Thoracic aorta (tissue), 2 donors: ENCODE measurements at regions not wholly inside any gene's neighbourhood (a gene's known extent, or its start where the extent isn't known, plus 50 kb on each side); places are given as distances from the start of the nearest gene placed in this dataset.

ENCODE experiments used
- ATAC-seq: fragments of 150-250 bp; one replicate; pipeline ENCODE4 v1.8.0; 2017; ENCODE audit warnings: low read depth; ENCODE audit not compliant: insufficient number of reproducible peaks, low FRiP score
- DNase-seq: peaks from one replicate; pipeline ENCODE4 v3.0.0-alpha.2; 2020; ENCODE audit warnings: low spot score
- H3K27ac ChIP-seq, 2 donors: fragments of 200-600 bp; sonication (generic); 1 replicate in 1 of 2; 2 replicates in 1 of 2; pipeline ENCODE4 v1.5.1; 2016; ENCODE audit warnings: mild to moderate bottlenecking in 2 of 2, moderate library complexity in 2 of 2
- H3K27me3 ChIP-seq: fragments of 200-600 bp; sonication (generic); replicated peaks from 2 replicates; pipeline ENCODE4 v1.6.0; 2016; ENCODE audit warnings: mild to moderate bottlenecking; ENCODE audit not compliant: insufficient read depth
- H3K36me3 ChIP-seq: fragments of 200-600 bp; sonication (generic); one replicate; pipeline ENCODE4 v1.5.1; 2016
- H3K4me1 ChIP-seq, 2 donors: fragments of 200-600 bp; sonication (generic); 1 replicate in 1 of 2; 2 replicates in 1 of 2; pipeline versions ENCODE4 v1.5.1 to v1.6.0; 2016; ENCODE audit warnings: low read depth in 2 of 2, mild to moderate bottlenecking in 1 of 2; ENCODE audit not compliant: control insufficient read depth in 1 of 2
- H3K4me3 ChIP-seq: fragments of 200-600 bp; sonication (generic); 2 replicates; pipeline ENCODE4 v1.5.1; 2016; ENCODE audit warnings: mild to moderate bottlenecking
- H3K9me3 ChIP-seq: fragments of 200-600 bp; sonication (generic); 2 replicates; pipeline ENCODE4 v1.5.1; 2016
- TF ChIP-seq, protein P1 (sequence below): fragments of 200-600 bp; sonication (generic); IDR thresholded peaks from one replicate; pipeline ENCODE4 v1.5.1; 2019; ENCODE audit warnings: antibody characterized with exemption

- H3K36me3 ChIP-seq = no peaks in the 10 kb centered on the region
- H3K4me1 ChIP-seq = no peaks in the 10 kb centered on the region
- DNase-seq (no peak), ATAC-seq (no peak)
- no peak overlapping the region for H3K4me3 ChIP-seq
- TF ChIP-seq, protein P1, sequence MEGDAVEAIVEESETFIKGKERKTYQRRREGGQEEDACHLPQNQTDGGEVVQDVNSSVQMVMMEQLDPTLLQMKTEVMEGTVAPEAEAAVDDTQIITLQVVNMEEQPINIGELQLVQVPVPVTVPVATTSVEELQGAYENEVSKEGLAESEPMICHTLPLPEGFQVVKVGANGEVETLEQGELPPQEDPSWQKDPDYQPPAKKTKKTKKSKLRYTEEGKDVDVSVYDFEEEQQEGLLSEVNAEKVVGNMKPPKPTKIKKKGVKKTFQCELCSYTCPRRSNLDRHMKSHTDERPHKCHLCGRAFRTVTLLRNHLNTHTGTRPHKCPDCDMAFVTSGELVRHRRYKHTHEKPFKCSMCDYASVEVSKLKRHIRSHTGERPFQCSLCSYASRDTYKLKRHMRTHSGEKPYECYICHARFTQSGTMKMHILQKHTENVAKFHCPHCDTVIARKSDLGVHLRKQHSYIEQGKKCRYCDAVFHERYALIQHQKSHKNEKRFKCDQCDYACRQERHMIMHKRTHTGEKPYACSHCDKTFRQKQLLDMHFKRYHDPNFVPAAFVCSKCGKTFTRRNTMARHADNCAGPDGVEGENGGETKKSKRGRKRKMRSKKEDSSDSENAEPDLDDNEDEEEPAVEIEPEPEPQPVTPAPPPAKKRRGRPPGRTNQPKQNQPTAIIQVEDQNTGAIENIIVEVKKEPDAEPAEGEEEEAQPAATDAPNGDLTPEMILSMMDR = no peak
- no peak overlapping the region for H3K27ac ChIP-seq
- H3K9me3 ChIP-seq = no peaks in the 10 kb centered on the region
- H3K27me3 ChIP-seq = no peaks in the 10 kb centered on the region
These were observed 52.5 kb upstream of the NABP1 start for GRCh38 chr2:191625446-191625845.

GRCh38 chr2:191626497-191627151, 51.3 kb upstream of the NABP1 start:
- H3K9me3 ChIP-seq = no peaks in the 10 kb centered on the region
- no peaks in the 10 kb centered on the region for H3K27me3 ChIP-seq
- DNase-seq (no peak), ATAC-seq (no peak)
- H3K4me3 ChIP-seq = no peak overlapping the region
- no peaks in the 10 kb centered on the region for H3K4me1 ChIP-seq
- no peak overlapping the region for H3K27ac ChIP-seq
- no peaks in the 10 kb centered on the region for H3K36me3 ChIP-seq
- TF ChIP-seq, protein P1 = no peak

DNA sequence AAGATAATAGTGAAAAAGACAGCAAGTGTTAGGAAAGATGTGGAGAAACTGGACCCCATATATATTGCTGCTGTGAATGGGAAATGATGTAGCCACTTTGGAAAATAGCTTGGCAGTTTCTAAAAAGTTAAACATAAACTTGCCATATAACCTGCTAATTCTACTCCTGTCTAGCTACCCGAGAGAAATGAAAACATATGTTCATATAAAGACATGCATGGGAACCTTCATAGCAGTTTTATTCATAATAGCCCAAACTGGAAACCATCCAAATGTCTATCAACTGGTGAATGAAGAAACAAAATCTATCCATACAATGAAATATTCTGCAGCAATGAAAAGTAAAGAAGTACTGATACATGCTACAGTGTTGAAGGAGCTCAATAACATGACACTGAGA, 50.4 kb upstream of the NABP1 start:
- Histone ChIP-seq H3K27me3 (no peaks in the 10 kb centered on the region), H3K27ac (no peak overlapping the region), H3K4me3 (no peak overlapping the region), H3K36me3 (no peaks in the 10 kb centered on the region), H3K4me1 (no peaks in the 10 kb centered on the region), H3K9me3 (no peaks in the 10 kb centered on the region)
- ATAC-seq (no peak), DNase-seq (no peak)
- TF ChIP-seq, protein P1 = no peak
